Lower leg skin (tissue), 4 donors: ENCODE measurements at regions not wholly inside any gene's neighbourhood (a gene's known extent, or its start where the extent isn't known, plus 50 kb on each side); places are given as distances from the start of the nearest gene placed in this dataset.
"Not testable (repeated sequence)": the region's sequence is repeated elsewhere in the genome, so short reads cannot be mapped to it uniquely, and the experiment has no call there.

Experiments
- DNase-seq, 2 donors: peaks; one replicate each; pipeline ENCODE4 v3.0.0-alpha.2; 2019; ENCODE audit warnings: low spot score in 2 of 2
- H3K4me3 ChIP-seq: fragments of 200-600 bp; sonication (generic); 2 replicates; pipeline ENCODE4 v1.5.1; 2017; ENCODE audit warnings: mild to moderate bottlenecking, low read depth; ENCODE audit not compliant: poor library complexity, severe bottlenecking
- POLR2A ChIP-seq, 2 donors: fragments of 450-650 bp; IDR thresholded peaks; one replicate each; pipeline ENCODE4 v1.6.1; 2016 to 2017; ENCODE audit warnings: antibody characterized with exemption in 2 of 2, mild to moderate bottlenecking in 1 of 2, moderate library complexity in 1 of 2
- WGBS, 2 donors: methylation state at CpG; one replicate each; pipeline ENCODE4 v1.1.5; 2018; 5-methylcytosine and 5-hydroxymethylcytosine counted together
- intact Hi-C: fragments of 100-400 bp; cut with DNase I; formaldehyde crosslinking; loops from one replicate; pipeline ENCODE4 v1.15.0; 2023; ENCODE audit warnings: low total_unique reads
- TF ChIP-seq, protein P1 (sequence below), 3 donors: fragments of 450-650 bp; IDR thresholded peaks; one replicate each; pipeline ENCODE4 v1.5.1; 2016; ENCODE audit warnings: antibody characterized with exemption in 3 of 3, mild to moderate bottlenecking in 3 of 3, moderate library complexity in 2 of 3

DNA sequence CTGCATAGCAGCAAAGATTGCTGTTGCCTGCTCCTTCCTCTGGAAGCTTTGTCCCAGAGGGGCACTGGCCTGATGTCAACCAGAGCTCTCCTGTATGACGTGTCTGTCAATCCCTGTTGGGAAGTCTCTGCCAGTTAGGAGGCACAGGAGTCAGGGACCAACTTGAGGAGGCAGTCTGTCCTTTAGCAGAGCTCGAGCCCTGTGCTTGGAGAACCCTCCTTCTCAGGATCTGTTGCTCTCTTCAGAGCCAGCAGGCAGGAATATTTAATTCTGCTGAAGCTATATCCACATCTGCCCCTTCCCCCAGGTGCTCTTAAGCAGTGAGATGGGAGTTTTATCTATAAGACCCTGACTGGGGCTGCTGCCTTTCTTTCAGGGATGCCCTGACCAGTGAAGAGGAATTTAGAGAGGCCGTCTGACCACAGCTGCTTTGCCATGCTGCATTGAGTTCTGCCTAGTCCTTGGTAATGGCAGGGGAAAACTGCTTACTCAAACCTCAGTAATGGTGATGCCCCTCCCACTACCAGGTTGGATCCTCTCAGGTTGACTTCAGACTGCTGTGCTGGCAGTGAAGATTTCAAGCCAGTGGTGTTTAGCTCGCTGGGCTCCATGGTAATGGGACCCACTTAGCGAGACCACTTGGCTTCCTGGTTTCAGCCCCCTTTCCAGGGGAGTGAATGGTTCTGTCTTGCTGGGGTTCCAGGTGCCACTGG, 218.6 kb upstream of the SLC38A2 start:
- intact Hi-C loops = no loop called here
- TF ChIP-seq, protein P1, sequence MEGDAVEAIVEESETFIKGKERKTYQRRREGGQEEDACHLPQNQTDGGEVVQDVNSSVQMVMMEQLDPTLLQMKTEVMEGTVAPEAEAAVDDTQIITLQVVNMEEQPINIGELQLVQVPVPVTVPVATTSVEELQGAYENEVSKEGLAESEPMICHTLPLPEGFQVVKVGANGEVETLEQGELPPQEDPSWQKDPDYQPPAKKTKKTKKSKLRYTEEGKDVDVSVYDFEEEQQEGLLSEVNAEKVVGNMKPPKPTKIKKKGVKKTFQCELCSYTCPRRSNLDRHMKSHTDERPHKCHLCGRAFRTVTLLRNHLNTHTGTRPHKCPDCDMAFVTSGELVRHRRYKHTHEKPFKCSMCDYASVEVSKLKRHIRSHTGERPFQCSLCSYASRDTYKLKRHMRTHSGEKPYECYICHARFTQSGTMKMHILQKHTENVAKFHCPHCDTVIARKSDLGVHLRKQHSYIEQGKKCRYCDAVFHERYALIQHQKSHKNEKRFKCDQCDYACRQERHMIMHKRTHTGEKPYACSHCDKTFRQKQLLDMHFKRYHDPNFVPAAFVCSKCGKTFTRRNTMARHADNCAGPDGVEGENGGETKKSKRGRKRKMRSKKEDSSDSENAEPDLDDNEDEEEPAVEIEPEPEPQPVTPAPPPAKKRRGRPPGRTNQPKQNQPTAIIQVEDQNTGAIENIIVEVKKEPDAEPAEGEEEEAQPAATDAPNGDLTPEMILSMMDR (IDR thresholded peaks at IDR 0.05) = no peak
- WGBS, 2 donors = 63 to 79% methylated on average over 5 of the region's 5 CpGs

DNA sequence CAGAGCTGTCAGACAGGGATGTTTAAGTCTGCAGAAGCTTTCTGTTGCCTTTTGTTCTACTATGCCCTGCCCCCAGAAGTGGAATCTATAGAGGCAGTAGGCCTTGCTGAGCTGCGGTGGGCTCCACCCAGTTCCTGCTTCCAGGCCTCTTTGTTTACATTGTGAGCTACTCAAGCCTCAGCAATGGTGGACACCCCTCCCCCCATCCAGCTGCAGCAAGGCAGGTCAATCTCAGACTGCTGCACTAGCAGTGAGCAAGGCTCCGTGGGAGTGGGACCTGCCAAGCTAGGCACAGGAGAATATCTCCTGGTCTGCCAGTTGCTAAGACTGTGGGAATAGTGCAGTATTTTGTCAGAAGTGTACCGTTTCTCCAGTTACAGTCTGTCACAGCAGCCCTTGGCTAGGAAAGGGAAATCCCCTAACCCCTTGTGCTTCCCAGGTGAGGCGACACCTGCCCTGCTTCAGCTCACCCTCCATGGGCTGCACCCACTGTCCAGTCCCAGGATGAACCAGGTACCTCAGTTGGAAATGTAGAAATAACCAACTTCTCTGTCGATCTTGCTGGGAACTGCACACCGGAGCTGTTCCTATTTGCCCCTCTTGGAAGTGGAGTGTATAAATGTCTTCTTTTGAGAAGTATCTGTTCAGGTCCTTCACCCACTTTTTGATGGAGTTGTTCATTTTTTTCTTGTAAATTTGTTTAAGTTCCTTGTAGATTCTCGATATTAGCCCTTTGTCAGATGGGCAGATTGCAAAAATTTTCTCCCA, 213.5 kb upstream of the SLC38A2 start:
- whole genome bisulfite sequencing, 2 donors = 82 to 90% methylated on average over 7 of the region's 7 CpGs
- TF ChIP-seq, protein P1 (IDR thresholded peaks at IDR 0.05) = no peak
- no peak for TF ChIP-seq POLR2A (IDR thresholded peaks at IDR 0.05)

More for the DNA sequence above, 218.6 kb upstream of the SLC38A2 start:
- DNase-seq = no peak
- no peak overlapping the region for H3K4me3 ChIP-seq

DNA sequence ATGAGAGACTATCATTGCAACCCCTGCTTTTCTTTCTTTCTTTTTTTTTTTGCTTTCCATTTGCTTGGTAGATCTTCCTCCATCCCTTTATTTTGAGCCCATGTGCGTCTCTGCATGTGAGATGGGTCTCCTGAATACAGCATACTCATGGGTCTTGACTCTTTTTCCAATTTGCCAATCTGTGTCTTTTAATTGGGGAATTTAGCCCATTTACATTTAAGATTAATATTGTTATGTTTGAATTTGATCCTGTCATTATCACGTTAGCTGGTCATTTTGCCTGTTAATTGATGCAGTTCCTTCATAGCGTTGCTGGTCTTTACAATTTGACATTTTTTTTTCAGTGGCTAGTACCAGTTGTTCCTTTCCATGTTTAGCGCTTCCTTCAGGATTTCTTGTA, 211.5 kb upstream of the SLC38A2 start:
- intact Hi-C loops, H3K4me3 ChIP-seq, DNase-seq: not testable (repeated sequence)
- WGBS, 2 donors = 94 to 96% methylated on average over 4 of the region's 4 CpGs

More for the DNA sequence above, 213.5 kb upstream of the SLC38A2 start:
- no peak for DNase-seq
- H3K4me3 ChIP-seq = no peak overlapping the region
- intact Hi-C loops = no loop called here

DNA sequence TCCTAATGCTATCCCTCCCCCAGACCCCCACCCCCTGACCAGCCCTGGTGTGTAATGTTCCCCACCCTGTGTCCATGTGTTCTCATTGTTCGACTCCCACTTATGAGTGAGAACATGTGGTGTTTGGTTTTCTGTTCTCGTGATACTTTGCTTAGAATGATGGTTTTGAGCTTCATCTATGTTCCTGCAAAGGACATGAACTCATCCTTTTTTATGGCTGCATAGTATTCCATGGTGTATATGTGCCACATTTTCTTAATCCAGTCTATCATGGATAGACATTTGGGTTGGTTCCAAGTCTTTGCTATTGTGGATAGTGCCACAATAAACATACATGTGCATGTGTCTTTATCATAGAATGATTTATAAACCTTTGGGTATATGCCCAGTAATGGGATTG, 209.4 kb upstream of the SLC38A2 start:
- 98% methylated on average over 2 of the region's 2 CpGs for WGBS, 2 donors
- intact Hi-C loops, DNase-seq, H3K4me3 ChIP-seq: not testable (repeated sequence)

DNA sequence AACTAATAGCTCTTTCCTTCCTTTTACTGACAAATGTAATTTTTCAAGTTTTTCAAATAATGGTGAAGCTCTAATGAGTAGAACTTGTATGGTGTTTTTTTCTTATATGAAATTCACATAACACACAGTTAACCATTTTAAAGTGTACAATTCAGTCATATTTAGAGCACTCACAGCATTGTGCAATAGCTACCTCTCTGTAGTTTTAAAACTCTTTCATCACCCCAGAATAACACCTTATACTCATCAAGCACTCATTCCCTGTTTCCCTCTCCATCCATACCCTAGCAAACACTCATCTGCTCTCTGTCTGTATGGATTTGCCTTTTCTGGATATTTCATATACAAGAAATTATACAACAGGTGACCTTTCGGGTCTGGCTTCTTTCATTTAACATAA, 207.9 kb upstream of the SLC38A2 start:
- no peak for DNase-seq
- TF ChIP-seq, protein P1 (IDR thresholded peaks at IDR 0.05) = no peak
- no peak for TF ChIP-seq POLR2A (IDR thresholded peaks at IDR 0.05)
- intact Hi-C loops = no loop called here
- WGBS, 2 donors = 89 to 92% methylated on average over 1 of the region's 1 CpG
- H3K4me3 ChIP-seq = no peak overlapping the region

DNA sequence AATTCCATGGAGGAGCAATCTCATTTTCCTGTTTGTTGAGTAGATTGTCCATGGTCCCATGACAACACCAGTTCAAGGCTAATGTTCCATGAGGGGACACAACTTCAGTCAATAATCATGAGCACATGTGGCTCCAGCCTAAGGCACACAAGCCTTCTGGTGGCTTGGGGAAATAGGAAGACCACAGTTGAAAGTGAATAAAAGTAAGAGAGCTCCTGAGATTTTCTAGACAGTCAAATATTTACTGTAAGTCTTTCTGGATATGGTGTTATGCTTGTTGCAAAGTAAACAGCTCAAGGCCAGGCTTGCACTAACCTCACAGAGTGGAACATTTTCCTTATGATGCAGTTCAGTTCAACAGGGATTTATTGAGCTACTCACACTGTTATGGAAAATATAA, 206.9 kb upstream of the SLC38A2 start:
- intact Hi-C loops = no loop called here
- DNase-seq = no peak
- TF ChIP-seq, protein P1 (IDR thresholded peaks at IDR 0.05) = no peak
- no peak for TF ChIP-seq POLR2A (IDR thresholded peaks at IDR 0.05)
- H3K4me3 ChIP-seq = no peak overlapping the region
